Activated T-helper 1 cell treated with Interleukin-2 at 50 U/mL for 16 hours (primary cell): ENCODE measurements at regions not wholly inside any gene's neighbourhood (a gene's known extent, or its start where the extent isn't known, plus 50 kb on each side); places are given as distances from the start of the nearest gene placed in this dataset.
"Not testable (repeated sequence)": the region's sequence is repeated elsewhere in the genome, so short reads cannot be mapped to it uniquely, and the experiment has no call there.

Experiments used
- DNase-seq: peaks from one replicate; pipeline ENCODE4 v3.0.0-alpha.2; 2020; ENCODE audit warnings: low read depth

DNA sequence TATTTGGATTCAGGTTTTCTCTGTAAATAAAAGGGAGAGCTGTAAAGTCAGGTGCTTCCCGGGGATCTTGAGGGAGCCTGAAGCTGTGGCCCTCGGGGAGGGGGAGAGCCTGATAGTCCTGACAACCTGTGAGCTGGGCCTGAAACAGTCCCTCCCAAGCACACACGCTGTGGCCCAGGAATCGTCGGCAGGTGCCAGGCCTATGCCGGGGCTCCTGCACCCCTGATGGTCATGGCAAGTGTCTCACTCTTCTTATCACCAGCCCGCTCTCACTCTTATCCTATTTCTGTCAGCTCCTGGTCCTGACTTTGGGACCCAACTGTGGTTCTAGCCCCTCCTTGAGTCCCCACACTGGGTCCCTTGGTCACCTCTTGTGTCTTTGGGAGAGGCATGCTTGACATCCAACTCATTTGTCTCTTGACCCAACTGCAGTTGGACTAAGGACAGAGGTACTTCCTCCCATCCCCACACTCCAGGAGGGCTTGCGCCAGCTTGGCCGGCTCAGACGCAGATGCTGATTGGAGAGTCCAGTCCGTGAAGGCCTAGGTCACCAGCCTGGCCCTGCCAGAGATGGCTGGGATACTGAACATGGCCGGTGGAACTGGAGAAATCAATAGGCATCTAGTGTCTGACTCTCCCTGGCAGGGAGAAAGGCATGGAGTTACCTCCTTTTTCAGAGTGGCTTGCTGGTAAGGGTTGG, 170.5 kb upstream of the WSCD1 start:
- DNase-seq = no peak

GRCh38 chr17:5901731-5902130, 168.4 kb upstream of the WSCD1 start:
- DNase-seq = no peak

DNA sequence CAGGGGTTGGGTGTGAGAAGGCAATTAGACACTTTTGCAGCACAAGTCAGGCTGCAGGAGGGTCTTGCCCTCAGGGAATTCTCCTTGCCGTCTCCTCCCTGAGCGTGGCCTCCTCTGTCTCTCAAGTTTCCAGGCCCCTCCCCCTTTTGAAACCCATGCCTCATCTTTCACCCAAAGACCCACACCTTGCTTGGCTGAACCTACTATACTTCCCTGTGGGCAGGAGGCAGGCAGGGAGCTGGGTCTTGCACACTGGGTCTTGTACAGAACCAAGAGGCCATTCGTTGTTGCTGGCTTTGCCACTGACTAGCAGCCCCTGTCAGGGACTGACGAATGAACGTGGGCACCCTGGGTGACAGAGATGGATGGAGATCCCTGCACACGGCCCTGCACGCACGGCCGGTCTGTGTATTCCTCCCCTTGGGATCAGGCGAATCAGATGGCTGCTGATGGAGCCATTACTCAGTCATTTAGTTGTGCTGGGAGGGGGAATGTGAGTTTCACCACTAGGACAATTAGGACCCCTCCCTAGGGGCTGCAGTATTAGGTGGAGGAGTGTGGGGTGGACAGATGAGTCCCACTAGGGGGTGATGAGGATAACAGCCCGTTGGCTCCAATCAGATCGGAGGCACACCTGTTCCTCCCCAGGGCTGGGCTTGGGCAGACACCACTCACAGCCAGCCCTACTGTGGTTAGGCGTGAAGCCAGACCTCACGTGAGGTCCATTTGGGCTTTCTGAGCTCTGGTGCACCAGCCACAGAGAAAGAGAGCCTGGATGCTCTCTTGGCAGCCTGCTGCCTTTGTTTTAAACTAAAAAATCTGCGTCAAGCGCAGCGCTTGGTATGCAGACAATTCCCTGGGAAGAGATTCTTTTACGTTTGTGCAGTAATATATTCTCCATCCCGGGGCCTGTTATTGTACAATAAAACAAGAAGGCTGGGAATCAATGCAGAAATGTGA, 167.7 kb upstream of the WSCD1 start:
- DNase-seq = no peak

- DNase-seq = no peak
Measured at GRCh38 chr17:5911919-5912318, 158.3 kb upstream of the WSCD1 start.

DNA sequence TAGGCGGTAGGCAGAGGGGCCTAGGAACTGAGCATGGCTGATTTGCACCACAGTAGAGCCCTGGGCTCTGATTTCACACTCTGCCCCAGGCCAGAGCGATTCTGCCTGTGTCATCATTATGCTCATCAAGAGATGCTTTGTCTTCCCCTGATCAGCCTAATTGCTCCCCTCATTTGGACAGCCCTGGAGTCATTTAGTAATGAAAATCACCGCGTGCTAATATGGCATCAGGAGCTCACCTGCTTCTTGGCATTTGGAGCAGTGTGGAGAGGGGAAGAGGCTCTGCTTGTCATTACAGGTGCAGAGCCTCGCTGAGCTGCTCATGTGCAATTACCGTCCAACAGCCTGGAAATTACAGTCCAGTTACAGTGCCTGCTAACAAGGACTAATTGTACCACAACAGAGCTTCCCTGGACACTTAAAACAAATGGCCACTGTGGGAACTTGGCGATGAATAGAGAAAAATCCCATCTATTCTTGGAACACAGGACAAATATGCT, 157.1 kb upstream of the WSCD1 start:
- DNase-seq = no peak

DNA sequence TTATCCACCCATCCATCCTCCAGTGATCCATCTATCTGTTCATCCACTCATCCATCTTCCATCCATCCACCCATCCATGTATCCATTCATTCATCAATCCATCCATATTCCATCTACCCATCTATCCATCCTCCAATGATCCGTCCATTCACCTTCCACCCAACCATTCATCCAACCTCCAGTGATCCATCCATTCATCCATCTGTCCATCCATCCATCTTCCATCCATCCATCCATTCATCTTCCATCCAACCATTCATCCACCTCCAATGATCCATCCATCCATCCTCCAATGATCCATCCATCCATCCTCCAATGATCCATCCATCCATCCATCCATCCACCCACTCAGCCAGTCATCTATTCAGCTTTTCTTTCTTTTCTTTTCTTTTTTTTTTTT, 156.5 kb upstream of the WSCD1 start:
- no peak for DNase-seq

- DNase-seq = no peak
Measured at GRCh38 chr17:5915337-5915736, 154.8 kb upstream of the WSCD1 start.

DNA sequence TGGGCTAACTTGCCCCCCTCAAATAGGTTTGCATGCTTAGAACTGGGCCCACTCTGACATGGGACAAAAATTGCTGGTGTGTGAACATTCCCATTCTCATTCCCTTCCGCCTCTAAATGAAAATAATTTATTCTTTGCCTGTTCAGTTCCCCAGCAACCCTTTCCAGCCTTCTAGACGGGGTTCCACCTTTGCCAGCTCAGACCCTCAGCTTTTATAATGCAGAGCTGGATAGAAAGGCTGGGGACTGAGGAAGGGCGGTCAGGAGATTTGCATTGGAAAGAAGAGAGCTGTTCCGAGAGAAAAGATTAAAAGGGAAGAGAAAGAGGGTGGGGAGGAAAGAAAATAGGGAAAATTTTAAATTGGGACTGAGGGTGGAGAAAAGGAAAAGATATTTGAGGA, 151.1 kb upstream of the WSCD1 start:
- DNase-seq = no peak

GRCh38 chr17:5921512-5922282, 148.5 kb upstream of the WSCD1 start:
- DNase-seq = no peak

GRCh38 chr17:5922476-5922875, 147.7 kb upstream of the WSCD1 start:
- DNase-seq = no peak

- DNase-seq = no peak
Measured at GRCh38 chr17:5929721-5930120, 140.5 kb upstream of the WSCD1 start.

DNA sequence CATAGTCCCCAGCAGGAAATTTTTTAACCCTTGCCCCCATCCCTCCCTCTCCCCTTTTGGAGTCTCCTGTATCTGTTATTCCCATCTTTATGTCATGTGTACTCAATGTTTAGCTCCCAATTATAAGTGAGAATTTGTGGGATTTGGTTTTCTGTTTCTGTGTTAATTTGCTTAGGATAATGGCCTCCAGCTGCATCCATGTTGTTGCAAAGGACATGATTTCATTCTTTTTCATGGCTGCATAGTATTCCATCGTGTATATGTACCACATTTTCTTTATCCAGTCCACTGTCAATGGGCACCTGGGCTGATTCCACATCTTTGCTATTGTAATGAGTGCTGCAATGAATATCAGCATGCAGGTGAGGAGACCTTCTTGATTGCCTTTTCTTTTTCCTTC, 139.6 kb upstream of the WSCD1 start:
- not testable (repeated sequence) for DNase-seq

- no peak for DNase-seq
Measured at GRCh38 chr17:5931616-5932015, 138.6 kb upstream of the WSCD1 start.

- DNase-seq = no peak
Measured at GRCh38 chr17:5933430-5933829, 136.7 kb upstream of the WSCD1 start.

- DNase-seq = no peak
Measured at GRCh38 chr17:5941258-5941657, 128.9 kb upstream of the WSCD1 start.

GRCh38 chr17:5942687-5943086, 127.5 kb upstream of the WSCD1 start:
- no peak for DNase-seq

DNA sequence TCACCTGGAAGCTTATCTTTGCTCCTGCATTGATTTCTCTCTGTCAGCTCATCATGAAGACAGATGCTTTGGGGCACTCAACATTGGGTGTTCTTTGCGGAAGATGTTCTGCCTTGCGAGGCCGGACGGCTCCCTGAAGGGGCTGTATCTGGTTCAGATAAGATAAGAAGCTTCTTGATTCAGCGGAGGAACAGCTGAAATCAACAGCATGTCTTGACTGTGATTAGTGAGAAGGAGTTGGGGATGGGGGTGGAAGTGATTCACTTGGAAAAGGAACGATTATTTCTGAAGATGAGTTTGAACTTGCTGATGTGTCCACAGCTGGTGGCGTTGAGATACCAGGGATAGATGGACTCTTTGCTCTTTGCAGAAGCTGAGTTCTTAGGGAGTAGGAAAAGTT, 126.9 kb upstream of the WSCD1 start:
- no peak for DNase-seq

DNA sequence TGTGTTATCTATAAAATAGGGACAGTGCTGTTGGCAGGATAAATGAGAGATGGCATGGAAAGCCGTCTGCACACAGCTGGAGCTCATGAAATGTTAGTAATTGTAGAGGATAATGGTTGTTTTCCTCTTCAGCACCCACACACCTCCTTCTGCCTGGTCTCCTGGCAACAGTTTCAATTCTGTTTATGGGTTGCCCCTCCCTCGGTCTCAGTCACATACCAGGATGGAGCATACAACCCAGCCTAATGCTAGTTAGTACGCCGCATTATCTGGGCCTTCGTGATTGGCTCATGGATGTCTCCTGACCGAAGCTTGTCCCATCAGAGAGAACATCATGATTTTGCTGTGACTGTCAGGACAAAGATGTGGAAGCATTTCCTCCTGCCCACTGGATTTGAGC, 126.2 kb upstream of the WSCD1 start:
- no peak for DNase-seq

DNA sequence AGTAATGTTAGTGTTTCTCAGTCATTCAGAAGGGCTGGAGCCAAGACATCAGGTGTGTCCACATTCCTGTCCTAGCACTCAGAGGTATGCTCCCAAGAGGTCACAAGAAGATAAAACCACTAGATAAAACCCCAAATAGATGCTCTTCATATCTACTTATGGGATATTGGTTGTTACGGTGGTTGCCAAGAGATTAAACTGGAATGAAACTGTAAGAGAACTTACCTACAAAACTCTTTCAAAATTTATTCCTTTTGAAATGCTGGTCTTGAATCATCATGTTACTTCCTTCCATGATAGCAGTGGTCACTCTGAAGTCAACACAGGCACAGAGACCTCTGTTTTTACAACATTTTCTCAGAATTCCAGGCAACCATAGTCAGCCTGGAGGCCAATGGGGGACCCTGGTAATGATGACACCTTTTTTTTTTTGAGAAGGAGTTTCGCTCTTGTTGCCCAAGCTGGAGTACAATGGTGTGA, 122.4 kb upstream of the WSCD1 start:
- DNase-seq = no peak

GRCh38 chr17:5948811-5949210, 121.4 kb upstream of the WSCD1 start:
- no peak for DNase-seq

GRCh38 chr17:5950878-5951277, 119.3 kb upstream of the WSCD1 start:
- DNase-seq = no peak

DNA sequence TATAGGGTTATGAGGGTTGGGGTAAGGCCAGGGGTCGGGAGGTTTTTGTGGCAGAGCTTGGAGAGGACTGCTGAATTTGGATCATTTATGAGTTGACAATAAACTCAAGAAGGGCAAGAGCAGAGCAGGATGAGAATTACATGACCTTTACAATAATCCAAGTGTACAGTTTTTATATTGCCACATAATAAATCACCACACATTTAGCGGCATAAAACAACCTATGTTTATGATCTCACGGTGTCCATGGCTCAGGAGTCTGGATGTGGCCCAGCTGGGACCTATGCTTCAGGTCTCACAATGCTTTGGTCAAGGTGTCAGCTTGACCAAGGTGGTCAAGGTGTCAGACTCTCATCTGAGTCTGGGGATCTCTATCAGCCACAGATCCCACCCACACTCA, 118.3 kb upstream of the WSCD1 start:
- no peak for DNase-seq
